Neural progenitor cell (in vitro differentiated cells): ENCODE measurements at regions not wholly inside any gene's neighbourhood (a gene's known extent, or its start where the extent isn't known, plus 50 kb on each side); places are given as distances from the start of the nearest gene placed in this dataset.

ENCODE experiments used
- CTCF ChIP-seq: fragments of 200-600 bp; sonication (generic); IDR thresholded peaks from 2 replicates; pipeline ENCODE4 v1.5.1; 2017; ENCODE audit warnings: antibody characterized with exemption, mild to moderate bottlenecking
- EZH2phosphoT487 ChIP-seq: fragments of 200-600 bp; sonication (generic); IDR thresholded peaks from 2 replicates; pipeline ENCODE4 v1.6.1; 2017; ENCODE audit warnings: antibody characterized with exemption

- no peak for TF ChIP-seq CTCF
- TF ChIP-seq EZH2phosphoT487, result no peak
Observed at GRCh38 chr10:111303887-111304286, 227.1 kb downstream of the ADRA2A start.
